ENCODE measurements at regions not wholly inside any gene's neighbourhood (a gene's known extent, or its start where the extent isn't known, plus 50 kb on each side); places are given as distances from the start of the nearest gene placed in this dataset.

- no peaks in the 10 kb centered on the region for H3K36me3 Mint-ChIP-seq
Measured at GRCh38 chr2:220178991-220179695, 551.7 kb downstream of the SLC4A3 start.

GRCh38 chr2:220181165-220181564, 553.7 kb downstream of the SLC4A3 start:
- Mint-ChIP-seq H3K27ac (no peak overlapping the region), H3K36me3 (no peaks in the 10 kb centered on the region), H3K9me3 (peaks cover 0 to 8% of the 10 kb centered on the region in 2 donors)
- ATAC-seq (no peak), DNase-seq (ENCODE audit: low spot score in 2 of 2) (no peak)

More at GRCh38 chr2:220178991-220179695, 551.7 kb downstream of the SLC4A3 start:
- Mint-ChIP-seq H3K27ac (no peak overlapping the region), H3K9me3 (peaks cover 0 to 5% of the 10 kb centered on the region in 2 donors)
- ATAC-seq (no peak), DNase-seq (ENCODE audit: low spot score in 2 of 2) (no peak)

- ATAC-seq (no peak), DNase-seq (ENCODE audit: low spot score in 2 of 2) (no peak)
- Mint-ChIP-seq H3K27ac (no peak overlapping the region), H3K36me3 (no peaks in the 10 kb centered on the region), H3K9me3 (peaks cover 0 to 12% of the 10 kb centered on the region in 2 donors)
Measured at GRCh38 chr2:220182790-220183189, 555.4 kb downstream of the SLC4A3 start.

DNA sequence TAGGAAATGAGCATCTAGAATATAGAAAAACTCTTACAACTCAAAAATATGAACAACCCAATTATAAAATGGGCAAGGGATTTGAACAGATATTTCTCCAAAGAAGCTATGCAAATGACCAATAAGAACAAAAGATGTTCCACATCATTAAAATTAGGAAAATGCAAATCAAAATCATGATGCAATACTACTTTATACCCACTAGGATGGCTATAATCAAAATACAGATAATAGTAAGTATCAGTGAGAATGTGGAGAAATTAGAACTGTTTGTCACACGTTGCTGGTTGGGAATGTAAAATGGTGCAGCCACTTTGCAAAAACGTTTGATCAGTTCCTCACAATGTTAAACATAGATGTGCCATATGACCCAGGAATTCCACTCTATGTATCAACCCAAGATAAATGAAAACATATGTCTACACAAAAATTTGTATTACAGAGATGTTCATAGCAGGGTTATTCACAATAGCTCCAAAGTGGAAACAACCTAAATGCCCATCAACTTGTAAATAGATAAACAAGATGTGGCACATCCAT, 558.4 kb downstream of the SLC4A3 start:
- Mint-ChIP-seq H3K36me3 (no peaks in the 10 kb centered on the region), H3K27ac (no peak overlapping the region), H3K9me3 (peaks cover 0 to 18% of the 10 kb centered on the region in 2 donors)
- no peak for DNase-seq (ENCODE audit: low spot score in 2 of 2)
- ATAC-seq, result no peak

DNA sequence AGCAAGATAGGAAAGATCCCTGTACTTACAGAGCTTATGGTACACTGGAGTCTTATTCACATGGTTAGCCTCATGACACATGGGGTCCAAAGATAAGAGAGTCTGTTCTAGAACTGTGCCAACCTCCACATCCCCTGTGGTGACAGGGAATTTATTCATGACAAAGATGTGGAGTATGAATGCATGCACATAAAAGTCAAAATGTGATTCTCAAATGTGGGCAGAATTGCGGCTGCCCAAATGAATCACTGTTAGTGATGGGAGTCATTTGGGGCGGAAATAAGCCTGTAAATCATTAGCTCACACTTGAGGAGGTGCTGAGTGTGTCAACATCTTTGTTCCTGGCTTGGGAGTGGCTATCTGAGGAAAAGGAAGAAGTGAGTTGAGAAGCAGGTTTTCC, 560.6 kb downstream of the SLC4A3 start:
- ATAC-seq (peak; percentile 26 to 77), DNase-seq (ENCODE audit: low spot score in 2 of 2) (no peak)
- H3K36me3 Mint-ChIP-seq, result no peaks in the 10 kb centered on the region
- H3K27ac Mint-ChIP-seq, result no peak overlapping the region
- H3K9me3 Mint-ChIP-seq, result peaks cover 0 to 24% of the 10 kb centered on the region in 2 donors

- H3K36me3 Mint-ChIP-seq, result no peaks in the 10 kb centered on the region
- peaks cover 4 to 22% of the 10 kb centered on the region in 2 donors for H3K9me3 Mint-ChIP-seq
- H3K27ac Mint-ChIP-seq, result no peak overlapping the region
- DNase-seq (ENCODE audit: low spot score in 2 of 2) (no peak), ATAC-seq (no peak)
Measured at GRCh38 chr2:220191031-220191430, 563.6 kb downstream of the SLC4A3 start.

DNA sequence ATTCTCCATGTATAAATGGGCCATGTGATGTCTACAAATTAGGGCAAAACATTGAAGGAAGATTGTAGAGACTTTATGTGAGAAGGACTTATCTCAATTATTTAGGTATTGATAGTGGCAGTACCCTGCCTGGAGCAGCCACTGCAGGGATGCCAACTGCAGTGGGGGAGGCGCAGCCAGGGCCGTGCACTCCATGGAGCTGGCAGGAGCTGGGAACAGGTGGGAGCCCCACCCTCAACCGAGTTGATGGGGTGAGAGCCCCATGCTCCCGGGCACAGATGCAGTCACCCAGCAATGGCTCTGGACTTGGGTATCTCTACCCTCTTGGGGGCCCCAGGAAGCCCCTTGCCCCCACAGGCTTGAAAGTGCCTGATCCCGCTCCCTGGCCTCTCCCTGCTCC, 564.3 kb downstream of the SLC4A3 start:
- ATAC-seq (no peak), DNase-seq (ENCODE audit: low spot score in 2 of 2) (no peak)
- Mint-ChIP-seq H3K9me3 (peaks cover 4 to 18% of the 10 kb centered on the region in 2 donors), H3K27ac (no peak overlapping the region), H3K36me3 (no peaks in the 10 kb centered on the region)

DNA sequence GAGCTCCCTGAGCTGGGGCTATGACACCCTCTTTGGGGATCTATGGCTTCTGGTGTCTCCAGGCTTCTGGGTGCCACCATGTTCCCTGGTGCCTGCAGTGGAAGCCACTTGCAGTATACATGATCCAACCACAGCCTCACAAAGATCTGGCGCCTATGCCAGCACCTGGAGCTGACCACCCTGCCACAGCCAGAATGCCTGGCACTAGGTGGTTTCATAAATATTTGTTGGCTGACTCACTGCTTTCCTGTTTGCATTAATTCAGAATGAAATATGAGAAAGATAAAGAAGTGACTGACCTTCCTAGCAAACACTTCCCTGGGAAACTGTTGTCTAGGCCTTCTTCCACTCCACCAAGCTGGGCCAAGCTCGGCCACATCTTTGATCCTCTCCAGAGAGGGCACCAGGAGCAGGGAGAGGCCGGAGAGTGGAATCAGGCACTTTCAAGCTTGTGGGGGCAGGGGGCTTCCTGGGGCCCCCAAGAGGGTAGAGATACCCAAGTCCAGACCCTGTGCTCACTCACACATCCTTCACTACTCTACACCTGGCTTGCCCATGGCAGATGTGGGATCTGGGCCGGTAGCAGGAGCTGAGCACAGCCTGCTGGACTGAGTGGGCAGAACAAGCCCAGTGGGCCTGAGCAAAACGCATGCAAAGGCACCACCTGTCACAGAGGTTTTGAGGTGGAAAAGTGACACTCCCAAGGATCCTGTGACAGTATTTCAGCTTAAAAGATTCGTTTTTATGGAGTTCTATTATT, 565.7 kb downstream of the SLC4A3 start:
- Mint-ChIP-seq H3K36me3 (no peaks in the 10 kb centered on the region), H3K9me3 (peaks cover 7 to 15% of the 10 kb centered on the region in 2 donors), H3K27ac (no peak overlapping the region)
- DNase-seq (ENCODE audit: low spot score in 2 of 2) (no peak), ATAC-seq (no peak)

GRCh38 chr2:220194630-220195584, 567.5 kb downstream of the SLC4A3 start:
- H3K27ac Mint-ChIP-seq, result no peak overlapping the region
- H3K36me3 Mint-ChIP-seq, result no peaks in the 10 kb centered on the region
- ATAC-seq (no peak), DNase-seq (ENCODE audit: low spot score in 2 of 2) (no peak)
- H3K9me3 Mint-ChIP-seq, result peaks cover 7 to 16% of the 10 kb centered on the region in 2 donors

- peaks cover 9 to 12% of the 10 kb centered on the region in 2 donors for H3K9me3 Mint-ChIP-seq
Measured at GRCh38 chr2:220198896-220199295, 571.5 kb downstream of the SLC4A3 start.

GRCh38 chr2:220202066-220202465, 574.6 kb downstream of the SLC4A3 start:
- Mint-ChIP-seq H3K9me3 (peaks cover 5 to 9% of the 10 kb centered on the region in 2 donors), H3K36me3 (no peaks in the 10 kb centered on the region), H3K27ac (no peak overlapping the region)
- ATAC-seq (no peak), DNase-seq (ENCODE audit: low spot score in 2 of 2) (no peak)

More at GRCh38 chr2:220198896-220199295, 571.5 kb downstream of the SLC4A3 start:
- no peak overlapping the region for H3K27ac Mint-ChIP-seq
- no peak for ATAC-seq
- no peak for DNase-seq (ENCODE audit: low spot score in 2 of 2)
- H3K36me3 Mint-ChIP-seq, result no peaks in the 10 kb centered on the region

DNA sequence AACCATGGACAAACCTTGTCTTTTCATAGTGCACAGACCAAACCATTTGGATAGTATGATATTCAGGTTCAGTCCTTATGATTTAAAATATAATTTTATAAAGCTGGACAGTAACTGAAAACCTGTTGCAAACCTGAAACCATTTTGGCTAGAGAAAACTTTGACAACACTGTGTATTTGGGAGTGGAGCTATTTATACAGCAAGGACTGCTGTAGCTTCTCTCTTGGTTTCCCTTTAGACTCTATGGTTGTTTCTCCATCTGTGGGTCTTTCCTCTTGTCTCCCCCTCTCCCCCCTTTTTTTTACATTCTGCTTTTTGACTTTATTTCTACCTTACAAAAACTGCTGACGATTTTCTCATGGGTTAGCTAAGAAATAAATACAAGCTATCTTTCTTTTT, 581.7 kb downstream of the SLC4A3 start:
- Mint-ChIP-seq H3K27ac (no peak overlapping the region), H3K36me3 (no peaks in the 10 kb centered on the region)
- ATAC-seq, result no peak

GRCh38 chr2:220209751-220210150, 582.3 kb downstream of the SLC4A3 start:
- Mint-ChIP-seq H3K27ac (no peak overlapping the region), H3K36me3 (no peaks in the 10 kb centered on the region), H3K9me3 (peaks cover 3 to 4% of the 10 kb centered on the region in 2 donors)
- ATAC-seq, result no peak
- no peak for DNase-seq (ENCODE audit: low spot score in 2 of 2)

More for the DNA sequence above, 581.7 kb downstream of the SLC4A3 start:
- no peak for DNase-seq (ENCODE audit: low spot score in 2 of 2)
- H3K9me3 Mint-ChIP-seq, result peaks cover 3 to 4% of the 10 kb centered on the region in 2 donors

- Mint-ChIP-seq H3K27ac (no peak overlapping the region), H3K36me3 (no peaks in the 10 kb centered on the region), H3K9me3 (peaks cover 3 to 4% of the 10 kb centered on the region in 2 donors)
- no peak for DNase-seq (ENCODE audit: low spot score in 2 of 2)
- ATAC-seq, result no peak
Measured at GRCh38 chr2:220212296-220213080, 585.1 kb downstream of the SLC4A3 start.

- no peak overlapping the region for H3K27ac Mint-ChIP-seq
Measured at GRCh38 chr2:220215785-220216184, 588.4 kb downstream of the SLC4A3 start.

DNA sequence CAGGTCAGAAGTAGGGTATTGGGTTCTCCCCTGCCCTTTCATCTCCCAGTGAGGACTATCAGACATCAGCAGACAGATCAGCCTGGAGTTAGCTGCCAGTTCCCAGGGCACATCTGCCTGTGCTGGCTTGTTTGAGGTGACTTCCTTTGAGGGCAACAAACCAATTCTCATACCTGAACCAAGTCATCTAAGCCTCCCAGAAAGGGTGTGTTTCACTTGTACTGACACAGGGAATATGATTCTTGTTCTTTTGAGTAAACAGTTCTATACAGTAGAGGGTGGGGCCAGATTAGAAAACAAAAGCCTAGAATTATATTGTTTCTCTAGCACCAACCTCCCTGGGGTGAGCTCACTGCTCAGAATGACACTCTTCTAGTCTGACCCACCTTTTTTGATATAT, 591.9 kb downstream of the SLC4A3 start:
- ATAC-seq (no peak), DNase-seq (ENCODE audit: low spot score in 2 of 2) (no peak)
- Mint-ChIP-seq H3K27ac (no peak overlapping the region), H3K9me3 (peaks cover 5 to 6% of the 10 kb centered on the region in 2 donors), H3K36me3 (no peaks in the 10 kb centered on the region)

More at GRCh38 chr2:220215785-220216184, 588.4 kb downstream of the SLC4A3 start:
- no peaks in the 10 kb centered on the region for H3K36me3 Mint-ChIP-seq
- DNase-seq (ENCODE audit: low spot score in 2 of 2), result no peak
- H3K9me3 Mint-ChIP-seq, result peaks cover 5 to 6% of the 10 kb centered on the region in 2 donors
- ATAC-seq, result no peak

All from activated naive CD4-positive, alpha-beta T cell treated with anti-CD3 and anti-CD28 coated beads, Interleukin-2, amount 50 U/mL, for 72 hours (primary cell).